HG03060 (cell line): ENCODE measurements at regions not wholly inside any gene's neighbourhood (a gene's known extent, or its start where the extent isn't known, plus 50 kb on each side); places are given as distances from the start of the nearest gene placed in this dataset.

Source experiments
- ATAC-seq: cut with Tn5 transposase; IDR thresholded peaks from one replicate; pipeline ENCODE4 v1.9.1; 2021; ENCODE audit warnings: low read depth, moderate number of reproducible peaks; ENCODE audit not compliant: unreplicated experiment

DNA sequence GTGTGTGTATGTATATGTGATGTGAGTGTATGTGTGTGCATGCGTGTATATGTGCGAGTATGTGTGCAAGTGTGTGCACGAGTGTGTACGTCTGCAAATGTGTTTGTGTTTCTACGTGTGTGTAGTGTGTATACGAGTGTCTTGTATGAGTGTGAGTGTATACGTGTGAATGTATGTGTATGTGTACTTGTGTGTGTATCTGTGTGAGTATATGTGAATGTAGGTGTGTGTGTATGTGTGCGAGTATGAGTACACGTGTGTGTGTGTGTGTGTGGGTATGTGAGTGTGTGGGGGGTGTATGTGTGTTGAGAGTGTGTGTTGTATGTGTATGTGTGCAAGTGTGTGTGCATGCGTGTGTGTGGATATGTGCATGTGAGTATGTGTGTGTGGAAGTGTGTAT lies 602.0 kb upstream of the CDH4 start:
- ATAC-seq = no peak

DNA sequence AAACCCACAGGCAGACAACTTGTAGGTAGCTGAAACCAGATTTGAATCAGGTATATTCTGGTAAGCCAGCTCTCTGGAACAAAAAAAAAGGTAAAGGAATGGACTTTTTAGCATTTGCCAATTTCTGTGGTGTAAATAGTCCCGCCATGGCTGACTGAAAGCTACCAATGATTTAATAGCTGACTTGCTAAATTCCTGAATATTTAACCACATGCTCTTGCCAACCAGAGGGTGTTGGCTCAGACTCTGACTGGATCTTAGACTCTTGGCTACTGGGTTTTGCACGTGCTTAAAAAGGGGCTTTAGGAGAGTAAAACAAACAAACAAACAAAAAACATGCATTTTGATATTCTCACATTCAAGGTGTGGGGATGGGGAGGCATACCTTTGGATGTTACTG lies 600.0 kb upstream of the CDH4 start:
- ATAC-seq = no peak

GRCh38 chr20:60652615-60653014 lies 599.4 kb upstream of the CDH4 start:
- no peak for ATAC-seq

- no peak for ATAC-seq
Observed at GRCh38 chr20:60653111-60653845, 598.8 kb upstream of the CDH4 start.

DNA sequence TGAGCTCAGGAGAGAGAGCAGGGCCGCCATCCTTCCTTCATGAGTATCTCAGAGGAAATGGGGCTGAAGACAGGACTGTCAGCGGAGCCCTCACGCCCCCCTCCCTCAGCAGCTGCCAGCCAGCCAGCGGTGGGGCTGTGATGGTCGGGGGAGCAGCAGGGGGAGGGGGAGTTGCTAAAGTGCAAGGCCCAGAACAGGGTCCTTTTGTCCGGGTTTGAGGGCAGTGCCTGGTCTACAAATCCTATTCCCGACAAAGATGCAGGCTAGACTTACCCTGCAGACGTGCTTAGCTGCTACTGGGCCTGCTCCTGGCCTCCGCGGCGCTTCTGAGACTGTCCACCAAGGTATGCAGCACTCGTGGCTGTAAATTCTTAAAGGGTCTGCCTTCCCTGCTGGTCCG lies 593.4 kb upstream of the CDH4 start:
- ATAC-seq = no peak

- ATAC-seq = no peak
Observed at GRCh38 chr20:60659240-60659639, 592.8 kb upstream of the CDH4 start.

GRCh38 chr20:60662307-60662706 lies 589.8 kb upstream of the CDH4 start:
- no peak for ATAC-seq

- no peak for ATAC-seq
Observed at GRCh38 chr20:60664106-60664505, 588.0 kb upstream of the CDH4 start.

DNA sequence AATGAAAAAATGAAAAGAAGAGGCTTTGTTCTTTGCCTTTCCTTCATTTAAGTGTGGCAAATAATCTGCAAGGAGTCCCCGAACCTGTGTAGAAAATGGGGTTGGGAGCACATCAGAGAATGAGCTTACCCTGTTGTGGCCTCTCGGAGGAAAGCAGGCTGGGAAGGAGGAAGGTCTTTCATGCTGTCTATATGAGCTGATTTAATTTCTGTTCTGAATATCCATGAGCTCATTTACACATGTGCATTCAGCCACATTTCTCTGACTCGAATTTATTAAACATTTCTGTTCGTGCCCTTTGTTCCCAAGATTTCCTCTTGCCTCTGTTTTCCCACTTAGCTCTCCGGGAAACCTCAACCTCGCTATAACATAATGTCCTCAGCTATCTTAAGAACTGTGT lies 584.4 kb upstream of the CDH4 start:
- ATAC-seq = no peak

DNA sequence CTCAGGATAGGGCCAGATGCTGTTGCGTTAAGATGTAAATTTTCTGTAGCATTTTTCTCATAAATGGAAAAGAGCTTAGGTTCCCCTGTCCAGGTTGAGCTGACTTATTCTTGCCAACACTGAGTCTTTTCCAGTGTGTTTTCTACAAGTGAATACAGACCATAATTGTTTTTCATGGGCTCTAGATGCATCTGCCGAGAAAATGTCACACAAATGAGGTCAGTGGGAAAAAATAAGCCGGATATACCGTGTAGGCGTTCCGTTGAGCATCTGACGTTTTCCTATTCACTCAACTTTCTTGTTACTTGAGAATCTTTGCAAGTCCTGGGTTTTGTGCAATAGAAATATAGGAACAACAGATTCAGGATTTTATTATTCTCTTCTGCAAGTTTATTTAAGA lies 582.9 kb upstream of the CDH4 start:
- ATAC-seq = no peak

DNA sequence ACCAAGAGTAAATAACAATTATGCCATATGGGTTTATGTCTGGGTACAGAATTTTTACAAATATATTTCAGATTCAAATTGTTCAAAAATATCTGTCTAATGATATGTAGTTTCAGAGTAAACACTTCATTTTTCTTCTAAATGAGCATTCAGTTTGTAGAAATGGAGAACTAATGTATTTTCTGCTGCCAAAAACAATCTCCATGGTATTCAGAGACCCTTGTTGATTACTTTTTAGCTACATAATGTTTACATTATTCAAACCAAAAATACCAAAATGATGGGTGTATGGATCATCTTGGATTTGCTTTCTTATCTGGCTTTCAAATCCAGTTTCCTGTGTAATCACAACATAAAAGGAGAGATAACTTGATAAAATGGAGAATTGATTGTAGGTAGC lies 576.0 kb upstream of the CDH4 start:
- ATAC-seq = no peak

DNA sequence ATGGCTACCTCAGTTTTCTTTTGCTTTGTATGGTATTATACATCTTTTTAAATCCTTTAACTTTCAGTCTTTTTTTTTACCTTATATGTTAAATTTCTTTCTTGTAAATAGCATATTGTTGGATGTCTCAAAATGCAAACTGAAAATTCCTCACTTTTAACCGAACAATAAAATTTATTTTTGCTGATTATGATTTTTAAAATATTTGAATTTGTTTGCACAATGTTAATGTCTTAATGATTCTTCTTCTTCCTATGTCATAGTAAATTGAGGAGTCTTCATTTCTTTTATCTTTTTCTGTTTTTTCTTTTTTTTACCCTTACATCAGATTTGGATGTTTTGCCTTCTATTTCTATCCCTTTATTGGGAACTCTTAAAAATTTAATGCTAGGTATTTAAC lies 574.2 kb upstream of the CDH4 start:
- ATAC-seq = no peak

DNA sequence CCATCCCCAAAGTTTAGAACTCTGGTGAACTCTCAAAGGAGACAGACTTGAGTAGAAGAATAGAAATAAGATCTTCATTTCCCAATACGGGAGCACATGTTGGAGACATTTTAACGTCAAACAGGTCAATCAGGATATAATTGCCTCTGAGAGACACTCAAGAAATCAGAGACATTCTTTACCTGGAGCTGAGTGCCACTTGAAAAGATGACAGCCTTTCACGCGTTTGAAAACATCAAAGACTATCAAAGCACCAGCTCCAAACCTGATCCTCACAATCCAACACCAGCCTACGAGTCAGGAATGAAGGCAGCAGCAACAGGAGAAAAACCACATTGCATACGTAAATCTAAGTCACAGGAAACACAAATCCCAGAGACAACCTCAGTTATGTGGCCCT lies 571.5 kb upstream of the CDH4 start:
- ATAC-seq = no peak

- ATAC-seq = no peak
Observed at GRCh38 chr20:60687213-60687612, 564.8 kb upstream of the CDH4 start.

DNA sequence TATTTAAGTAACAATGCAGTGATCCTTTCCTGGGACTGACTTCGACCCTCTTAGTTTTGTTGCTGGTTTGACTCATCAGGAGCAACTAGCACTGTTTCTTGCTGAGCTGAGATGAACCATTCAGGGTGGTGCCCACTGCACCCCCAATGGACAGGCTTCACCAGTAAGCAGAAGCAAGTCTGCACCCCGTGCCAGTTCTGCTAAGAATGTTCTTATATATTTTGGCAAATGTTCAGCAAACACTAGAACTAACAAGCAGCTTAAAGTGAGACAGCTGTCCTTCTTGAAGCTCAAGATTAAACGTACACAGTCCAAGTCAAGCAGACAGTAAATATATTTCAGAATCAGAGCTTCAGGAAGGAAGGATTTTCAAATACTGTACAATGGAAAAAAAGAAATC lies 561.3 kb upstream of the CDH4 start:
- ATAC-seq = no peak

DNA sequence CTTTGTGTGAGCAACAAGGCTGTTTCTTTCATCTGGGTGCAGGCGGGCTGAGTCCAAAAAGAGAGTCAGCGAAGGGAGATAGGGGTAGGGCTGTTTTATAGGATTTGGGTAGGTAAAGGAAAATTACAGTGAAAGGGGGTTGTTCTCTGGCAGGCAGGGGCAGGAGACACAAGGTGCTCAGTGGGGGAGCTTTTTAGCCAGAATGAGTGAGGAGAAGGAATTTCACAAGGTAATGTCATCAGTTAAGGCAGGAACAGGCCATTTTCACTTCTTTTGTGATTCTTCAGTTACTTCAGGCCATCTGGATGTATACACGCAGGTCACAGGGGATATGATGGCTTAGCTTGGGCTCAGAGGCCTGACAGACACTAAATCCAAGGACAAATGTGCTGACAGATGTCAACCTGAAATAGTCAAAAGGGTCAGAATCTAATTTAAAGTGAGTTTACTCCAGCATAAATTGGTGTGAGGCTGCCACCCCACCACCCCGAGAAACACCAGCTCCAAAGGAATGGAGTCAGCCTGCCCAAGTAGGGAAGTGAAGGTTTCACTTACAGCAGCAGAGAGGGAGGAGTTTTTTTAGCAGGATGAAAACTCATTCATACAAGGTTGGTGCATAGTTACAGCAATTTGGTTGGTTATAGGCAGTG lies 560.0 kb upstream of the CDH4 start:
- no peak for ATAC-seq

GRCh38 chr20:60693496-60694133 lies 558.4 kb upstream of the CDH4 start:
- no peak for ATAC-seq

GRCh38 chr20:60694763-60695162 lies 557.3 kb upstream of the CDH4 start:
- no peak for ATAC-seq

DNA sequence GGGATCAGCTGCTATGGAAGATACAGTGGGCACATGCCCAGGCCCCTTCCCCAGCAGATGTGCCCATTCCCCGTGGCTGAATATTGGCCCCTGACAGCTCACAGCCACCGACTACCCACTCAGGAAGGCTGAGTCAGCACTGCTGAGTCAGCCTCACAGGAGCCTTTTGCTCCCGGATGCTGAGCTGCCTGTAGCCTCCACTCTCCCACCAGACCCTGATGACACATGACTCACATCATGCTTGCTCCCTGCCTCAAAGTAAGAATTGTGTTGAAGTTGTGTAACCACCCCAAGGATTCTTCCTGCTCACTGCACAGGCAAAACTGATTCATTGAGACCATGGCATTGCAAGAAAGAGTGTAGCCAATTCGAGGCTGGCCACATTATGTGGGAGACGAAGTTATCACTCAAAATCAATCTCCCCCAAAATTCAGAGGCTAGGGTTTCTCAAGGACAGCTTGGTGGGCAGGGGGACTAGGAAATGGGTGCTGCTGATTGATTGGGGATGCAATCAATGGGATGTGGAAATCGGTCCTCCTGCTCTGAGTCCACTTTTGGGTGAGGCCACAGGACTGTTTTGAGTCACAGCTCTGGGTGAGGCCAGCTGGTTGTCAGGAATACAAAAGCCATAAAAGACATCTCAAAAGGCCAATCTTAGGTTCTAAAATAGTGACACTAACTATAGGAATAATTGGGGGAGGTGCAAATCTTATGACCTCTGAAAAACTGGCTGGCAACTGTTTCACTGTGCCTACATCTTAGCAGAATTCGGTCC lies 556.6 kb upstream of the CDH4 start:
- no peak for ATAC-seq

GRCh38 chr20:60697252-60697651 lies 554.8 kb upstream of the CDH4 start:
- no peak for ATAC-seq

- no peak for ATAC-seq
Observed at GRCh38 chr20:60700728-60701127, 551.3 kb upstream of the CDH4 start.
